K562 (cell line): ENCODE measurements at regions not wholly inside any gene's neighbourhood (a gene's known extent, or its start where the extent isn't known, plus 50 kb on each side); places are given as distances from the start of the nearest gene placed in this dataset.

Experiments
- FOSL1 ChIP-seq: fragments of 200-800 bp; sonication (Bioruptor generic); conservative IDR thresholded peaks from 2 replicates; pipeline ENCODE4 v1.6.1; 2016; ENCODE audit warnings: missing genetic modification characterization, missing compliant biosample characterization
- HDAC6 ChIP-seq: IDR thresholded peaks from 2 replicates; pipeline ENCODE4 v1.6.1; 2012; ENCODE audit warnings: low read depth, mild to moderate bottlenecking, control low read depth, inconsistent platforms, low read length, moderate library complexity
- MCM2 ChIP-seq: fragments of 450-650 bp; IDR thresholded peaks from 2 replicates; pipeline ENCODE4 v1.6.1; 2017; ENCODE audit warnings: low read depth, mild to moderate bottlenecking
- NRF1 ChIP-seq, 2 experiments: fragments of 450-650 bp; IDR thresholded peaks in 1 of 2; conservative IDR thresholded peaks in 1 of 2; 2 replicates each; pipeline ENCODE4 v1.6.1; 2014; ENCODE audit warnings: mild to moderate bottlenecking in 2 of 2
- RBBP5 ChIP-seq: fragments of 200-600 bp; sonication (generic); IDR thresholded peaks from 2 replicates; pipeline ENCODE4 v1.6.1; 2012; ENCODE audit warnings: borderline replicate concordance, mild to moderate bottlenecking, low read length, control low read depth, inconsistent platforms; ENCODE audit not compliant: insufficient read depth, poor library complexity, severe bottlenecking
- THAP7 ChIP-seq: fragments of 250-450 bp; sonication (Bioruptor Pico); IDR thresholded peaks from 2 replicates; pipeline ENCODE4 v1.5.0; 2021
- TRIM25 ChIP-seq: fragments of 450-650 bp; IDR thresholded peaks from 2 replicates; pipeline ENCODE4 v1.7.0; 2016; ENCODE audit warnings: borderline replicate concordance
- ZFP1 ChIP-seq: fragments of 450-650 bp; formaldehyde crosslinking; IDR thresholded peaks from 2 replicates; pipeline ENCODE4 v1.4.0; 2020; ENCODE audit warnings: mild to moderate bottlenecking, mixed read lengths
- ZKSCAN1 ChIP-seq: fragments of 150-350 bp; IDR thresholded peaks from 2 replicates; pipeline ENCODE4 v1.6.1; 2016; ENCODE audit warnings: low read depth, low read length
- ZNF12 ChIP-seq: sonication (generic); formaldehyde crosslinking; IDR thresholded peaks from 2 replicates; pipeline ENCODE4 v1.4.0; 2020; ENCODE audit warnings: mild to moderate bottlenecking, missing genetic modification reagents
- ZNF717 ChIP-seq: fragments of 250-450 bp; sonication (Bioruptor Pico); IDR thresholded peaks from 2 replicates; pipeline ENCODE4 v1.5.0; 2021
- TF ChIP-seq, protein P1 (sequence below): fragments of 200-600 bp; sonication (generic); IDR thresholded peaks from one replicate; pipeline ENCODE4 v1.6.1; 2012; ENCODE audit warnings: mild to moderate bottlenecking, low read depth, low read length, inconsistent platforms

DNA sequence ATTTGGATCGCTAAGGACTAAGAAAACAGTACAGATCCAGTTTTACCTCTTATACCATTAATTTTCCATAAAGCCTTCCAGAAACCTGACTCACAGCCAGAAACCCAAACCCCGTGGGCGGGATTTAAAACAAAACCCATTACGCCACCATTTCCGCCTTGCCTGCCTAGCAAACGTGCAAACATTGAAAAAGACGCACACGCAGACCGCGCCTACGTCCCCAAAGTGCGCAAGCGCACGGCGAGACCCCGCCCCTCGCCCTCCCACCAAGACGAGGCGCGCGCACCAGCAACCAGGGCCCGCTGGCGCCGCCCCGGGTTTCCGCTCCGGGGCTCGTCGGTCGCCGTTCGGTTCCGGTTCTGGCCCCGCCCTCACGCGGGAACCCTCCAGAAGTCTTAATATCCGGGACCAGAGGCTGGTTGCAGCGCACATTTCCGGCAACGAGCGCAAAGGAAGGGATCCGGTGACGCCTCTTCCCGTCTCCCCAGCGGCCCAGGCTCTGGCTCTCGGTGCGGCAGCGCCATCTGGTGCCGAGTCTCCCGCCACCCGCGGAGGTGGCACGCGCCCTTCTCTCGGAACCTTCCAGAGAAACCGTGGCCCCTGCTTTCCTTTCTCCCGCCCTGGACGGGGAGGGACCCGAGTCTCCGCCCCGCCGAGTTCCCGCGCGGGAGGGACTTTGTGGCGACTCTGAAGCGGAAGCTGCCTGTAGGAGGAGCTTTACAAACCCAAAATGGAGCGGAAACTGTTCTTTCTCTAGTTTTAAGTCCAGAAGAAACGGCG is 256.9 kb upstream of the STARD13 start (continued):
- TF ChIP-seq, protein P1, sequence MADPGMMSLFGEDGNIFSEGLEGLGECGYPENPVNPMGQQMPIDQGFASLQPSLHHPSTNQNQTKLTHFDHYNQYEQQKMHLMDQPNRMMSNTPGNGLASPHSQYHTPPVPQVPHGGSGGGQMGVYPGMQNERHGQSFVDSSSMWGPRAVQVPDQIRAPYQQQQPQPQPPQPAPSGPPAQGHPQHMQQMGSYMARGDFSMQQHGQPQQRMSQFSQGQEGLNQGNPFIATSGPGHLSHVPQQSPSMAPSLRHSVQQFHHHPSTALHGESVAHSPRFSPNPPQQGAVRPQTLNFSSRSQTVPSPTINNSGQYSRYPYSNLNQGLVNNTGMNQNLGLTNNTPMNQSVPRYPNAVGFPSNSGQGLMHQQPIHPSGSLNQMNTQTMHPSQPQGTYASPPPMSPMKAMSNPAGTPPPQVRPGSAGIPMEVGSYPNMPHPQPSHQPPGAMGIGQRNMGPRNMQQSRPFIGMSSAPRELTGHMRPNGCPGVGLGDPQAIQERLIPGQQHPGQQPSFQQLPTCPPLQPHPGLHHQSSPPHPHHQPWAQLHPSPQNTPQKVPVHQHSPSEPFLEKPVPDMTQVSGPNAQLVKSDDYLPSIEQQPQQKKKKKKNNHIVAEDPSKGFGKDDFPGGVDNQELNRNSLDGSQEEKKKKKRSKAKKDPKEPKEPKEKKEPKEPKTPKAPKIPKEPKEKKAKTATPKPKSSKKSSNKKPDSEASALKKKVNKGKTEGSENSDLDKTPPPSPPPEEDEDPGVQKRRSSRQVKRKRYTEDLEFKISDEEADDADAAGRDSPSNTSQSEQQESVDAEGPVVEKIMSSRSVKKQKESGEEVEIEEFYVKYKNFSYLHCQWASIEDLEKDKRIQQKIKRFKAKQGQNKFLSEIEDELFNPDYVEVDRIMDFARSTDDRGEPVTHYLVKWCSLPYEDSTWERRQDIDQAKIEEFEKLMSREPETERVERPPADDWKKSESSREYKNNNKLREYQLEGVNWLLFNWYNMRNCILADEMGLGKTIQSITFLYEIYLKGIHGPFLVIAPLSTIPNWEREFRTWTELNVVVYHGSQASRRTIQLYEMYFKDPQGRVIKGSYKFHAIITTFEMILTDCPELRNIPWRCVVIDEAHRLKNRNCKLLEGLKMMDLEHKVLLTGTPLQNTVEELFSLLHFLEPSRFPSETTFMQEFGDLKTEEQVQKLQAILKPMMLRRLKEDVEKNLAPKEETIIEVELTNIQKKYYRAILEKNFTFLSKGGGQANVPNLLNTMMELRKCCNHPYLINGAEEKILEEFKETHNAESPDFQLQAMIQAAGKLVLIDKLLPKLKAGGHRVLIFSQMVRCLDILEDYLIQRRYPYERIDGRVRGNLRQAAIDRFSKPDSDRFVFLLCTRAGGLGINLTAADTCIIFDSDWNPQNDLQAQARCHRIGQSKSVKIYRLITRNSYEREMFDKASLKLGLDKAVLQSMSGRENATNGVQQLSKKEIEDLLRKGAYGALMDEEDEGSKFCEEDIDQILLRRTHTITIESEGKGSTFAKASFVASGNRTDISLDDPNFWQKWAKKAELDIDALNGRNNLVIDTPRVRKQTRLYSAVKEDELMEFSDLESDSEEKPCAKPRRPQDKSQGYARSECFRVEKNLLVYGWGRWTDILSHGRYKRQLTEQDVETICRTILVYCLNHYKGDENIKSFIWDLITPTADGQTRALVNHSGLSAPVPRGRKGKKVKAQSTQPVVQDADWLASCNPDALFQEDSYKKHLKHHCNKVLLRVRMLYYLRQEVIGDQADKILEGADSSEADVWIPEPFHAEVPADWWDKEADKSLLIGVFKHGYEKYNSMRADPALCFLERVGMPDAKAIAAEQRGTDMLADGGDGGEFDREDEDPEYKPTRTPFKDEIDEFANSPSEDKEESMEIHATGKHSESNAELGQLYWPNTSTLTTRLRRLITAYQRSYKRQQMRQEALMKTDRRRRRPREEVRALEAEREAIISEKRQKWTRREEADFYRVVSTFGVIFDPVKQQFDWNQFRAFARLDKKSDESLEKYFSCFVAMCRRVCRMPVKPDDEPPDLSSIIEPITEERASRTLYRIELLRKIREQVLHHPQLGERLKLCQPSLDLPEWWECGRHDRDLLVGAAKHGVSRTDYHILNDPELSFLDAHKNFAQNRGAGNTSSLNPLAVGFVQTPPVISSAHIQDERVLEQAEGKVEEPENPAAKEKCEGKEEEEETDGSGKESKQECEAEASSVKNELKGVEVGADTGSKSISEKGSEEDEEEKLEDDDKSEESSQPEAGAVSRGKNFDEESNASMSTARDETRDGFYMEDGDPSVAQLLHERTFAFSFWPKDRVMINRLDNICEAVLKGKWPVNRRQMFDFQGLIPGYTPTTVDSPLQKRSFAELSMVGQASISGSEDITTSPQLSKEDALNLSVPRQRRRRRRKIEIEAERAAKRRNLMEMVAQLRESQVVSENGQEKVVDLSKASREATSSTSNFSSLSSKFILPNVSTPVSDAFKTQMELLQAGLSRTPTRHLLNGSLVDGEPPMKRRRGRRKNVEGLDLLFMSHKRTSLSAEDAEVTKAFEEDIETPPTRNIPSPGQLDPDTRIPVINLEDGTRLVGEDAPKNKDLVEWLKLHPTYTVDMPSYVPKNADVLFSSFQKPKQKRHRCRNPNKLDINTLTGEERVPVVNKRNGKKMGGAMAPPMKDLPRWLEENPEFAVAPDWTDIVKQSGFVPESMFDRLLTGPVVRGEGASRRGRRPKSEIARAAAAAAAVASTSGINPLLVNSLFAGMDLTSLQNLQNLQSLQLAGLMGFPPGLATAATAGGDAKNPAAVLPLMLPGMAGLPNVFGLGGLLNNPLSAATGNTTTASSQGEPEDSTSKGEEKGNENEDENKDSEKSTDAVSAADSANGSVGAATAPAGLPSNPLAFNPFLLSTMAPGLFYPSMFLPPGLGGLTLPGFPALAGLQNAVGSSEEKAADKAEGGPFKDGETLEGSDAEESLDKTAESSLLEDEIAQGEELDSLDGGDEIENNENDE = no peak
- TF ChIP-seq HDAC6 = no peak
- no peak for TF ChIP-seq FOSL1
- no peak for TF ChIP-seq ZNF12 (CRISPR knock-in tag)
- TF ChIP-seq ZFP1 (CRISPR knock-in tag) = no peak
- TF ChIP-seq NRF1 (conservative IDR thresholded peaks at IDR 0.05 in 1 of 2, IDR thresholded peaks at IDR 0.05 in 1 of 2) = peak; percentile 96
- no peak for TF ChIP-seq THAP7
- no peak for TF ChIP-seq RBBP5
- TF ChIP-seq ZNF717 = no peak
- no peak for TF ChIP-seq MCM2
- TF ChIP-seq TRIM25 = no peak
- TF ChIP-seq ZKSCAN1 = 0 out of 2 replicates have a peak, but pooled peaks have one; percentile 13
